ENCODE measurements at regions not wholly inside any gene's neighbourhood (a gene's known extent, or its start where the extent isn't known, plus 50 kb on each side); places are given as distances from the start of the nearest gene placed in this dataset.
"Not testable (repeated sequence)": the region's sequence is repeated elsewhere in the genome, so short reads cannot be mapped to it uniquely, and the experiment has no call there.

DNA sequence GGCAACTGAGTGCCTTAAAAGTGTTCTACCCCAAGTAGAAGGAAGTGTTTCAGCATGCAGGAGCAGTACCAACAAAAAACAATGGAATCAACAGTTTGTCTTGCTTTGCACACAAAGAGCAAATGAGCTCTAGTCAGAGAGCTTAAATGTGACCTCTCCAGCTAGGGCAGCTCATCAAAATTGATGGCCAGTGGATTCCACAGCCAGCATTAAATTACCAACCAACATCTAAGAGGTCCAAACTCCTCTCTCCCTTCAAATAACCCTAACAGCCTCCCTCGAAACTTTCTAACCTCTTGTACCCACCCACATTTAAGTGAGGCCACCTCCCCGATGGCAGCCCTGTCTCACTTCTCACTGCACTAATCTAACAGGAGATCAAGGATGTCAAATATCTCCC, 219.9 kb downstream of the CHIC2 start:
- Histone ChIP-seq H3K4me3 (no peak overlapping the region), H3K36me3 (no peaks in the 10 kb centered on the region)

DNA sequence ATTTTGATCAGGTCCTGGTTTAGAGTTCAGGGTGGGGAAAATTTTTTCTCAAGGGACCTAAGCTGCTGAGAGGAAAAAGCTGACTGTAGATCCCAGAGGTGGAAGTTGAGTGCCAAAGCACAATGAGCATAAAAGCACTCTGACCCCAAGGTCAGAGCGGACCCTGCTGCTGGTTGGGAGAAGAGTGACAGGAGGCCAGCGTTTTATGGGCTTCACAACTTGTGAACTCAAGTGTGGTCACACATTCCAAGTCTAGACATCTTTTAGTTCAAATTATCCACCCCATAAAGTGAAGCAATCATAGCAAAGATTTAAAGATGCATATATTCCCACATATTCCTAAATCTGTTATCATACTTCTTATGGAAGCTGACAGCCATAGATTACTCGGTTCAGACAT, 220.3 kb downstream of the CHIC2 start:
- no peak for DNase-seq (ENCODE audit: low read depth in 1 of 2, low spot score in 2 of 2)
- H3K36me3 ChIP-seq: no peaks in the 10 kb centered on the region
- H3K9me3 ChIP-seq (replicated peaks): no peaks in the 10 kb centered on the region
- no peaks in the 10 kb centered on the region for H3K4me1 ChIP-seq (replicated peaks)
- no peak overlapping the region for H3K27ac ChIP-seq
- H3K27me3 ChIP-seq (replicated peaks): no peaks in the 10 kb centered on the region
- H3K4me3 ChIP-seq: no peak overlapping the region

More for the DNA sequence above, 219.9 kb downstream of the CHIC2 start:
- no peak for DNase-seq (ENCODE audit: low read depth in 1 of 2, low spot score in 2 of 2)
- Histone ChIP-seq H3K27me3 (replicated peaks) (no peaks in the 10 kb centered on the region), H3K27ac (no peak overlapping the region), H3K9me3 (replicated peaks) (no peaks in the 10 kb centered on the region), H3K4me1 (replicated peaks) (no peaks in the 10 kb centered on the region)

DNA sequence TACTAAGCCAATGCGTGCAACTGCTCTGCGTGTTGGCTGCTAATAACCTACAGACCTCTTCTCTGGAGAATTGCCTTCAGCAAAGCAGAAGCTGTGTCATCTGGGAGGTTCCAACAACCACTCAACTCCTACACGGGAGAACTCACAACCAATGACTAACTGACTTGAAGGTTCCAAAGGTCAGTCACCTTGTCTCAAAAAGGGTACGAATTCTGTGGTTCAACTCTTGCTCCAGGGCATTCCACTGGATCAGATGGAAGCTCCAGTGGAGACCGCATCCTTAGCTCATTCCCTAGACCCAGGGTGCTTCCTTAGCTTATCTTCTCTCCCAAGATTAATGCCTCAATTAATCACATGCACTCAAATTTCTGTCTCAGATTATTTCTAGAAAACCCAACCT, 222.7 kb downstream of the CHIC2 start:
- no peaks in the 10 kb centered on the region for H3K4me1 ChIP-seq (replicated peaks)
- no peak overlapping the region for H3K27ac ChIP-seq
- no peak overlapping the region for H3K4me3 ChIP-seq
- H3K27me3 ChIP-seq (replicated peaks): no peaks in the 10 kb centered on the region
- no peak for DNase-seq (ENCODE audit: low read depth in 1 of 2, low spot score in 2 of 2)
- H3K36me3 ChIP-seq: no peaks in the 10 kb centered on the region
- no peaks in the 10 kb centered on the region for H3K9me3 ChIP-seq (replicated peaks)

DNA sequence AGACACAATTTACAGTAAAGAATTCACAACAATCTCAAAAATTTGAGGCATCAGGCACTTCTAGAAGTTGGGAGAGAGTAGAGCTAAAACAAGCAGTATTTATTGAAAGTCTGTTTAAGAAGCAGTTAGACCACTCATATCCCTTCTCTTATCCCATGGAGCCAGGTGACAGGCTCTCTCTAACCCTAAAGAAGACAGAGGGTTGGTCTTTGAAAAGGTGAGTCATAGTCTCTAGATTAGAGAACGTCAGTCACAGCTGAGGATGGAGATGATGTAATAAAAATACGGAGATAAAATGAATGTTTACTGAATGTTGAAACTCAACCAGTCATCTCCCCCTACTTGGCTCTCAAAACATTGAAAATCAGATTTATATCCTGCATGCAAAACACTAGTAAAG, 223.8 kb downstream of the CHIC2 start:
- no peaks in the 10 kb centered on the region for H3K36me3 ChIP-seq
- no peak overlapping the region for H3K27ac ChIP-seq
- H3K4me3 ChIP-seq: no peak overlapping the region
- no peaks in the 10 kb centered on the region for H3K9me3 ChIP-seq (replicated peaks)
- H3K4me1 ChIP-seq (replicated peaks): no peaks in the 10 kb centered on the region
- DNase-seq (ENCODE audit: low read depth in 1 of 2, low spot score in 2 of 2): no peak
- no peaks in the 10 kb centered on the region for H3K27me3 ChIP-seq (replicated peaks)

DNA sequence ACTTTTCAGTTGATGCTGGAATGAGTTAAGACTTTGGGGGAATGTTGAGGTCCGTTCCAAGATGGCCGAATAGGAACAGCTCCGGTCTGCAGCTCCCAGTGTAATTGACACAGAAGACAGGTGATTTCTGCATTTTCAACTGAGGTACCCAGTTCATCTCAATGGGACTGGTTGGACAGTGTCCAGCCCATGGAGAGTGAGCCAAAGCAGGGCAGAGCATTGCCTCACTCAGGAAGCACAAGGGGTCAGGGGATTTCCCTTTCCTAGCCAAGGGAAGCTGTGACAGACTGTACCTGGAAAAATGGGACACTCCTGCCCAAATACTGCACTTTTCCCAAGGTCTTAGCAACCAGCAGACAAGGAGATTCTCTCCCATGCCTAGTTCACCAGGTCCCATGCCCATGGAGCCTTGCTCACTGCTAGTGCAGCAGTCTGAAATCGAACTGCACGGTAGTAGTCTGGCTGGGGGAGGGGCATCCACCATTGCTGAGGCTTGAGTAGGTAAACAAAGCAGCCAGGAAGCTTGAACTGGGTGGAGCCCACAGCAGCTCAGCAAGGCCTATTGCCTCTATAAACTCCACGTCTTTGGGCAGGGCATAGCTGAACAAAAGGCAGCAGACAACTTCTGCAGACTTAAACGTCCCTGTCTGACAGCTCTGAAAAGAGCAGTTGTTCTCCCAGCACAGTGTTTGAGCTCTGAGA, 231.0 kb downstream of the CHIC2 start:
- not testable (repeated sequence) for H3K4me3 ChIP-seq; H3K4me1 ChIP-seq (replicated peaks); H3K9me3 ChIP-seq (replicated peaks); H3K27ac ChIP-seq; H3K27me3 ChIP-seq (replicated peaks); DNase-seq (ENCODE audit: low read depth in 1 of 2, low spot score in 2 of 2); H3K36me3 ChIP-seq

DNA sequence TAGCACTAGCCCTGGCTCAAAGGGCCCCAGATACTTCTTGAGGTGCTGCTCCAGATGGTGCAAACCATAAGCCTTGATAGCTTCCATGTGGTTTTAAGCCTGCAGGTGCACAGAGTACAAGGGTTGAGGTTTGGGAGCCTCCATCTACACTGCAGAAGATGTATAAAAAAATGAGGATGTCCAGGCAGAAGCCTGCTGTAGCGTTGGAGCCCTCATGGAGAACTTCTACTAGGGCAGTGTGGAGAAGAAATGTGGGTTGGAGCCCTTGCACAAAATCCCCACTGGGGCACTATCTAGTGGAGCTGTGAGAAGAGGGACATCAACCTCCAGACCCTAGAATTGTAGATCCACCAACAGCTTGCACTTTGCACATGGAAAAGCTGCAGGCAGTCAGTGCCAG, 231.9 kb downstream of the CHIC2 start:
- no peak for DNase-seq (ENCODE audit: low read depth in 1 of 2, low spot score in 2 of 2)
- Histone ChIP-seq H3K9me3 (replicated peaks) (peaks cover 6% of the 10 kb centered on the region; the same call in 1 of the 2 replicates), H3K4me3 (no peak overlapping the region), H3K27ac (no peak overlapping the region), H3K36me3 (no peaks in the 10 kb centered on the region), H3K4me1 (replicated peaks) (no peaks in the 10 kb centered on the region), H3K27me3 (replicated peaks) (peaks cover 4% of the 10 kb centered on the region; the same call in 1 of the 2 replicates)

DNA sequence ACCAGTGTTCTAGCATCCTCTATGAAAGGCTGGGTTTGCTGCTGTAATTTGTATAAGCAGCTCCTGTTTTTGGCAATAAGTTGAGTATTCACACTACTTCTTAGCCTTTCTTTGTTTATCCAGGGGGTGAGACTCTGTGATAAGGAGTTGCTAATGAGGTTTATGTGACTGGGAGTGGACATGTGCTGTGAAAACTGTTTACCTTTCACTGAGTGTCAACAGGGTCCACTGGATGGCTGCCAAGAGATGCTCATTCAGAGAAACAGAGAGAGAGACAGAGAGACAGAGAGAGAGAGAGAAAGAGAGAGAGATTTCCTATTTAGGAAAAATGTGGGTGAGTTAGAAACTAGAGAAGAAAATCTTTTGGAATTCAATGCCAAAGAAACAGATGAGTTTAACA, 233.9 kb downstream of the CHIC2 start:
- H3K36me3 ChIP-seq: no peaks in the 10 kb centered on the region
- H3K4me3 ChIP-seq: no peak overlapping the region
- no peak for DNase-seq (ENCODE audit: low read depth in 1 of 2, low spot score in 2 of 2)
- H3K9me3 ChIP-seq (replicated peaks): peaks cover 6% of the 10 kb centered on the region; the same call in 1 of the 2 replicates
- H3K27ac ChIP-seq: no peak overlapping the region
- peaks cover 3% of the 10 kb centered on the region; the same call in 1 of the 2 replicates for H3K27me3 ChIP-seq (replicated peaks)
- no peaks in the 10 kb centered on the region for H3K4me1 ChIP-seq (replicated peaks)

DNA sequence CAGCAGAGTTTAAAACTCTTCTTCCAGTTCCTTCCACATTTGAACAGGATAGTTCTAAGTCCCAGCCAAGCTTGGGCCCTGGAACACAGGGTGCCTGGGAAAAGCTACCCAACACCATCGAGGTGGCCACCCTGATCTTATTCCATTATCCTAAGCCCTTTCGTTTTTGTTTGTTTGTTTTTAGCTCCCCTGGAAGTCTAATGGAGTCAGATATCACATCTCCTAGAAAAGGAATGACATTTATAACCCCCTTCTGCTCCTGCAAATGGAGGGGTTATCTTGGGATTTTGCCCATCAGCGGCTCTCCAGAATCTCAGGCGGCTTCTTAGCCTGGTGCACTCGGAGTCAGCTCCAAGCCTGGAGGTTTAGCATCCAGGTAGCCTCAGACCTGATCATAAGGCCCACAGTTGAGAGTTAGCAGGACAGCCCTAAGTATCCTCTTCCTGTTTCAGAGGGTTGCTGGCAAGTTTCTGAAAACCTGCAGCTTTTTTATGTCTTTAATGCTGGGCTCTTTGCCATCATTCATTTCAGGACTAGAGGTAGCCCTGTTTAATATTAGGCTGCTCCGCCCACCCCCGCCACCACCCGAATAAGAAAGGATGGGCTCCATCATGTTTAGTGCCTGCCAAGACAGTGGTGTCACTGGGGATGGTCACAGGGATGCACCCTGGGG, 230.0 kb upstream of the LNX1 start:
- H3K4me1 ChIP-seq (replicated peaks): no peaks in the 10 kb centered on the region
- no peak overlapping the region for H3K27ac ChIP-seq
- no peaks in the 10 kb centered on the region for H3K36me3 ChIP-seq
- no peak for DNase-seq (ENCODE audit: low read depth in 1 of 2, low spot score in 2 of 2)
- H3K27me3 ChIP-seq (replicated peaks): no peaks in the 10 kb centered on the region
- no peaks in the 10 kb centered on the region for H3K9me3 ChIP-seq (replicated peaks)
- H3K4me3 ChIP-seq: no peak overlapping the region

DNA sequence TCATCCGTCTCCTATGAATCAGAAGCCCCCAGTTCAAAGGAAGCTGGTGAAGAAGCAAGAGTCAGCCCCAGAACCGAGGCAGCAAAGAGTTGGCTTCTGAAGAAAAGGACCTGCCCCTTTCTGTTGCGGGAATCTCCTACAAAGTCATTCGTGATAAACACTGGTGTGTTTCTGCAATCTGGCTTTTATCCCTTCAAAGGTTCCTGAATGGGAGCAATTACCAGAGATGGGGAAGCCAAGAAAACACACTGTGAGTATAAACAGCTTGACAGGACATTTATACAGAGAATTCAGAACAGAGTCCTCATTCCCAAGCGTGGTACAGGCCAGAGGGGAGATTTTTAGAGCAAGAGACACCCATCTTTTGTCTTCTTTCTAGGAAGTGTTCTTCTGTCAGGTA, 226.8 kb upstream of the LNX1 start:
- DNase-seq (ENCODE audit: low read depth in 1 of 2, low spot score in 2 of 2): no peak
- no peaks in the 10 kb centered on the region for H3K4me1 ChIP-seq (replicated peaks)
- no peak overlapping the region for H3K4me3 ChIP-seq
- H3K36me3 ChIP-seq: no peaks in the 10 kb centered on the region
- H3K27me3 ChIP-seq (replicated peaks): no peaks in the 10 kb centered on the region
- H3K27ac ChIP-seq: no peak overlapping the region
- no peaks in the 10 kb centered on the region for H3K9me3 ChIP-seq (replicated peaks)

DNA sequence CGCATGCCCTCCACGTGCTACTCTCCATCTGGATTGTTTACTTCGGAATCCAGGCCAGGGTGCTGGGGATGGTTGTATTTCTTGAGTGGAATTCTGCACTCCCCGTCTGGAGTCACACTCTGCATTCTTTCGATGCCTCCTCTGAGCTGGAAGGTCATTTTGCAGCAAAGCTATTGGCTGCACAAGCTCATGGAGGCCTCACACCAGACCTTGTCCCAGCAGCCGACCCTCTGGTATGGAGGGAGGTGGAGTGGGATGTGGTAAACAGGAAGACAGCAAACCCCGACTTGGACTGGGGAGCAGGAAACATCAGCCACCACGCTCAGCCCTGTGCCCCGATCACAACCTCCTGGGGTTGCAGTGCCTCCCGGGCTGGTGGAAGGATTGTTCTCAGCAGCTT, 225.3 kb upstream of the LNX1 start:
- DNase-seq (ENCODE audit: low read depth in 1 of 2, low spot score in 2 of 2): no peak
- no peak overlapping the region for H3K27ac ChIP-seq
- no peaks in the 10 kb centered on the region for H3K36me3 ChIP-seq
- H3K9me3 ChIP-seq (replicated peaks): no peaks in the 10 kb centered on the region
- H3K4me1 ChIP-seq (replicated peaks): no peaks in the 10 kb centered on the region
- H3K27me3 ChIP-seq (replicated peaks): no peaks in the 10 kb centered on the region
- H3K4me3 ChIP-seq: no peak overlapping the region

DNA sequence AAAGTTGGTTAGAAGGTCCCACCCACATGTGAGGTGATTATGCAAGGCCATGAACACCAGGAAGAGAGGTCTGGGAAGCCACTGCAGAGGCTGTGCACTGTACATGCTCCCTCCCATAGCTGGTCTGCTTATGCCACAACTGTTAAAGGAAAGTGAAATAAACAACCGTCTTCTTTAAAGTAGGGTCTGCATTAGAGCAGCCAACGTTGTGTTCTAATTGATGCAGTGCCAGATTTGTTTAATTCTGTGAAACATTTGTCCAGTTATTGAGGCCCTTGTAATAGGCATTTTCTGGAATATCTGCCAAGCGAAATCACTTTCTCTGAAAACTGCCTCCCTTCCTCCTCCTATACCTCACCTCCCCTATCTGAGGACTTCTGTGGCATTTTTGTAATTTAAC, 224.0 kb upstream of the LNX1 start:
- no peak for DNase-seq (ENCODE audit: low read depth in 1 of 2, low spot score in 2 of 2)
- no peaks in the 10 kb centered on the region for H3K4me1 ChIP-seq (replicated peaks)
- no peaks in the 10 kb centered on the region for H3K27me3 ChIP-seq (replicated peaks)
- no peak overlapping the region for H3K27ac ChIP-seq
- no peaks in the 10 kb centered on the region for H3K9me3 ChIP-seq (replicated peaks)
- no peaks in the 10 kb centered on the region for H3K36me3 ChIP-seq
- H3K4me3 ChIP-seq: no peak overlapping the region

DNA sequence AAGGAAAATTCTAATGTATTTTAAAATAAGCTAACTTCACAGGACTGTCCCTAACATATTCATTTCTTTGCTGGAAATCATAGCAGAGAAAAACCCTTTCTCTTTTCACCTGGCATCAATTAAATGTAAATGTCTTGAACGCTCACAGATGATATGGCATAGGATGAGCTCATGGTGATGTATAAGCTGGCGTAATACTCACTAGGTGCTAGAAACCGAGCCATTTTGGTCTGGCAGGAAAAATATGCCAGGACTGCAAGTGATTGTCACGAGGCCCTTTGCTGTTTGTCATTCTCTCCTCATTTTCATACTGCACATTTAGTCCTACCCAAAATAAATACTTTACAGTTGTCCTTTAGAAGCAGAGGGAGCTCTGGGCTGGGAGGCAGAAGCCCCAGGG, 222.7 kb upstream of the LNX1 start:
- no peaks in the 10 kb centered on the region for H3K27me3 ChIP-seq (replicated peaks)
- DNase-seq (ENCODE audit: low read depth in 1 of 2, low spot score in 2 of 2): no peak
- no peaks in the 10 kb centered on the region for H3K9me3 ChIP-seq (replicated peaks)
- no peaks in the 10 kb centered on the region for H3K36me3 ChIP-seq
- H3K27ac ChIP-seq: no peak overlapping the region
- H3K4me1 ChIP-seq (replicated peaks): no peaks in the 10 kb centered on the region
- no peak overlapping the region for H3K4me3 ChIP-seq

DNA sequence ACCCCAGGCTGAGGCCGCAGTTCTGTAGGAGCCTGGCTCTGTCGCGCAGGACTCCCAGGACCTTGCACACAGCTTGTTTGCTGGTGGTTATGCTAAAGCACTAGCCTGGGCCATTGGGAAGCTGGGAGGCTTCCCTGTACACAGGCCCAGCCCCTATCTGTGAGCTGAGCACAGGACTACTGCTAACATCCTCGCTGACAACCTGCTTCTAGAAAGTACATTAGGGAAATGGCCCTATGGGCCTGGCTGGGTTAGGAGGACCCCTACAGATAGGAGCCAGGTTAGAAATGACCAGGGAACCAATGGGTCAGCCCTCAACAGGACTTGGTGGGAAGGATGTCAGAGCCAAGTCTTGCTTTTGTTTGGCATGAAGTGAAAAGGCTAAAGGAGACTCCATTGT, 219.4 kb upstream of the LNX1 start:
- Histone ChIP-seq H3K4me3 (no peak overlapping the region), H3K36me3 (no peaks in the 10 kb centered on the region), H3K9me3 (replicated peaks) (no peaks in the 10 kb centered on the region), H3K27ac (no peak overlapping the region), H3K4me1 (replicated peaks) (no peaks in the 10 kb centered on the region), H3K27me3 (replicated peaks) (0 out of 2 replicates have a peak, but pooled peaks cover 4% of the 10 kb centered on the region)
- no peak for DNase-seq (ENCODE audit: low read depth in 1 of 2, low spot score in 2 of 2)

DNA sequence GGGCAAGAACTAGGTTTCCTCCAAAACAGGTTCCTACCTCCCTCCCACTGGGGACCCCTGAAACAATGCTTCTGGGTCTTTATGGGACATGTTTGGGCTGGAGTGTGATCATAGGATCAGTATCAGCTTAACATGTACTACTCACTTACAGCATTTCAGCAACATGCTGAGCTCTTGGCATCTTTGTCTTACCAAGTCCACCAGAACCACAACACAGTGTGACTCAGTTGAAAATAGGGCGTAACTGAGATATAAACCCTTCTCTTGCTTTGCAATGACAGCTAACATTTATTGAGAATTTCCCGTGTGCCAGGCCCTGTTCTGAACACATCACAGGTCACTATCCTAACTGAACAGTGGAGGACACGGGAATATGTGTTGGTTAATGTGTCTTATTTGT, 218.5 kb upstream of the LNX1 start:
- no peaks in the 10 kb centered on the region for H3K4me1 ChIP-seq (replicated peaks)
- H3K9me3 ChIP-seq (replicated peaks): no peaks in the 10 kb centered on the region
- no peaks in the 10 kb centered on the region for H3K36me3 ChIP-seq
- 0 out of 2 replicates have a peak, but pooled peaks cover 4% of the 10 kb centered on the region for H3K27me3 ChIP-seq (replicated peaks)
- H3K4me3 ChIP-seq: no peak overlapping the region
- no peak for DNase-seq (ENCODE audit: low read depth in 1 of 2, low spot score in 2 of 2)
- no peak overlapping the region for H3K27ac ChIP-seq
